ENCODE measurements at regions not wholly inside any gene's neighbourhood (a gene's known extent, or its start where the extent isn't known, plus 50 kb on each side); places are given as distances from the start of the nearest gene placed in this dataset.

DNA sequence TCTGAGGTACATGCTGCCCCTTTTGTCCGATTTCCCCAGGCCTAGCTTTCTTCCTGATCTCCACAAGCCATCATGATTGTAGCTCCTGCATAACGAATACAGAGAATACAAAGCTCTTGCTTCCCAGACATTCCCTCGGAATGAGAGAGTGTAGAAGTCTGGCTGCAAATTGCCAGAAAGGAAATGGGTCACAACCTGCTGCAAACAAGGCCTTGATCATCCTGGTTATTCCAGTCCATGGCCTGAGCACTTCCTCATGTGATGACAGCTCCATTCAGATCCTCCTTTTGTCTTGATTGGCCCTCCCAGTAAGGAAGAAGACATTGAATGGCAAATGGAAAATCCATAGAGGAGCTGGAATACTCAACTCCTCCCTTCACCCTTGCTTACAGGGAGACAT lies 136.0 kb upstream of the ADRA1B start:
- no peak overlapping the region for H3K27ac Mint-ChIP-seq
- no peaks in the 10 kb centered on the region for H3K9me3 Mint-ChIP-seq (ENCODE audit: low read depth)
- peaks cover 13% of the 10 kb centered on the region for H3K27me3 Mint-ChIP-seq
- H3K4me3 Mint-ChIP-seq (ENCODE audit: low read depth), result no peak overlapping the region
- H3K36me3 Mint-ChIP-seq (ENCODE audit: insufficient read depth), result no peaks in the 10 kb centered on the region
- H3K4me1 Mint-ChIP-seq (ENCODE audit: low read depth), result no peaks in the 10 kb centered on the region
- no peak for DNase-seq (ENCODE audit: low spot score, unreplicated experiment)
- TF ChIP-seq, protein P1, sequence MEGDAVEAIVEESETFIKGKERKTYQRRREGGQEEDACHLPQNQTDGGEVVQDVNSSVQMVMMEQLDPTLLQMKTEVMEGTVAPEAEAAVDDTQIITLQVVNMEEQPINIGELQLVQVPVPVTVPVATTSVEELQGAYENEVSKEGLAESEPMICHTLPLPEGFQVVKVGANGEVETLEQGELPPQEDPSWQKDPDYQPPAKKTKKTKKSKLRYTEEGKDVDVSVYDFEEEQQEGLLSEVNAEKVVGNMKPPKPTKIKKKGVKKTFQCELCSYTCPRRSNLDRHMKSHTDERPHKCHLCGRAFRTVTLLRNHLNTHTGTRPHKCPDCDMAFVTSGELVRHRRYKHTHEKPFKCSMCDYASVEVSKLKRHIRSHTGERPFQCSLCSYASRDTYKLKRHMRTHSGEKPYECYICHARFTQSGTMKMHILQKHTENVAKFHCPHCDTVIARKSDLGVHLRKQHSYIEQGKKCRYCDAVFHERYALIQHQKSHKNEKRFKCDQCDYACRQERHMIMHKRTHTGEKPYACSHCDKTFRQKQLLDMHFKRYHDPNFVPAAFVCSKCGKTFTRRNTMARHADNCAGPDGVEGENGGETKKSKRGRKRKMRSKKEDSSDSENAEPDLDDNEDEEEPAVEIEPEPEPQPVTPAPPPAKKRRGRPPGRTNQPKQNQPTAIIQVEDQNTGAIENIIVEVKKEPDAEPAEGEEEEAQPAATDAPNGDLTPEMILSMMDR (IDR thresholded peaks at IDR 0.05; ENCODE audit: unreplicated experiment), result no peak

DNA sequence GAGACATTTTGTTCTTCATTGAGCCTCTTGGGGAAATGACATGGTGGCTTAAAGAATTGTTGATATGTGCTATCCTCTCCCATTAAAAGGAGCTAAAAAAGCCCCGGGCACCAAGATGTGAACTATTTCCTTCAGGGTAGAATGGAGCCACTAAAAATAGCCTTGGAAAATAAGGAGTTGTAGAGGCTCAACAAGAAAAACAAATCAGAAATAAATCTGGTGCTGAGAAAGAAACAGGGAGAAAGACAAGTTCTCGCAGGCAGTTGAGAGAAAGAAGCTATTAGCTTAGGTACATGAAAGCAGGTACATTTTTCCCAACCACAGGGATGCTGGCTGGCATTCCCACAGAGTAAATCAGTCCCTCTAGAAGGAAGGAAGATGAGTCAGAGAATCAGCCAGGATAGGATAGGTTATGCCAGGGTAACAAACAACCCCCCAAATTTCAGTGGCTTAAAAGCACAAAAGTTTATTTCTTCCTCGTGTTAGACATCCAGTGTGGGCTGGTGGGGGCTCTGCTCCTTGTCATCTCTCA lies 134.6 kb upstream of the ADRA1B start:
- H3K27me3 Mint-ChIP-seq, result peaks cover 8% of the 10 kb centered on the region
- no peaks in the 10 kb centered on the region for H3K9me3 Mint-ChIP-seq (ENCODE audit: low read depth)
- TF ChIP-seq, protein P1 (IDR thresholded peaks at IDR 0.05; ENCODE audit: unreplicated experiment), result no peak
- H3K27ac Mint-ChIP-seq, result no peak overlapping the region
- H3K4me1 Mint-ChIP-seq (ENCODE audit: low read depth), result no peaks in the 10 kb centered on the region
- DNase-seq (ENCODE audit: low spot score, unreplicated experiment), result no peak
- no peak overlapping the region for H3K4me3 Mint-ChIP-seq (ENCODE audit: low read depth)
- H3K36me3 Mint-ChIP-seq (ENCODE audit: insufficient read depth), result no peaks in the 10 kb centered on the region

- TF ChIP-seq, protein P1 (IDR thresholded peaks at IDR 0.05; ENCODE audit: unreplicated experiment), result no peak
- peaks cover 6% of the 10 kb centered on the region for H3K27me3 Mint-ChIP-seq
- no peak overlapping the region for H3K27ac Mint-ChIP-seq
- DNase-seq (ENCODE audit: low spot score, unreplicated experiment), result no peak
- H3K9me3 Mint-ChIP-seq (ENCODE audit: low read depth), result no peaks in the 10 kb centered on the region
- no peak overlapping the region for H3K4me3 Mint-ChIP-seq (ENCODE audit: low read depth)
- no peaks in the 10 kb centered on the region for H3K36me3 Mint-ChIP-seq (ENCODE audit: insufficient read depth)
- H3K4me1 Mint-ChIP-seq (ENCODE audit: low read depth), result no peaks in the 10 kb centered on the region
These were observed 133.9 kb upstream of the ADRA1B start for GRCh38 chr5:159782197-159782994.

- H3K36me3 Mint-ChIP-seq (ENCODE audit: insufficient read depth), result no peaks in the 10 kb centered on the region
- H3K9me3 Mint-ChIP-seq (ENCODE audit: low read depth), result no peaks in the 10 kb centered on the region
- H3K4me3 Mint-ChIP-seq (ENCODE audit: low read depth), result no peak overlapping the region
- H3K27me3 Mint-ChIP-seq, result peaks cover 3% of the 10 kb centered on the region
- H3K4me1 Mint-ChIP-seq (ENCODE audit: low read depth), result no peaks in the 10 kb centered on the region
- DNase-seq (ENCODE audit: low spot score, unreplicated experiment), result no peak
- TF ChIP-seq, protein P1 (IDR thresholded peaks at IDR 0.05; ENCODE audit: unreplicated experiment), result no peak
- H3K27ac Mint-ChIP-seq, result no peak overlapping the region
These were observed 133.3 kb upstream of the ADRA1B start for GRCh38 chr5:159782995-159783300.

- Mint-ChIP-seq H3K27ac (no peak overlapping the region), H3K36me3 (ENCODE audit: insufficient read depth) (no peaks in the 10 kb centered on the region), H3K4me1 (ENCODE audit: low read depth) (no peaks in the 10 kb centered on the region), H3K9me3 (ENCODE audit: low read depth) (no peaks in the 10 kb centered on the region), H3K4me3 (ENCODE audit: low read depth) (no peak overlapping the region), H3K27me3 (peaks cover 2% of the 10 kb centered on the region)
- no peak for DNase-seq (ENCODE audit: low spot score, unreplicated experiment)
- TF ChIP-seq, protein P1 (IDR thresholded peaks at IDR 0.05; ENCODE audit: unreplicated experiment), result no peak
These were observed 132.5 kb upstream of the ADRA1B start for GRCh38 chr5:159783726-159784247.
